ENCODE measurements at regions not wholly inside any gene's neighbourhood (a gene's known extent, or its start where the extent isn't known, plus 50 kb on each side); places are given as distances from the start of the nearest gene placed in this dataset.

DNA sequence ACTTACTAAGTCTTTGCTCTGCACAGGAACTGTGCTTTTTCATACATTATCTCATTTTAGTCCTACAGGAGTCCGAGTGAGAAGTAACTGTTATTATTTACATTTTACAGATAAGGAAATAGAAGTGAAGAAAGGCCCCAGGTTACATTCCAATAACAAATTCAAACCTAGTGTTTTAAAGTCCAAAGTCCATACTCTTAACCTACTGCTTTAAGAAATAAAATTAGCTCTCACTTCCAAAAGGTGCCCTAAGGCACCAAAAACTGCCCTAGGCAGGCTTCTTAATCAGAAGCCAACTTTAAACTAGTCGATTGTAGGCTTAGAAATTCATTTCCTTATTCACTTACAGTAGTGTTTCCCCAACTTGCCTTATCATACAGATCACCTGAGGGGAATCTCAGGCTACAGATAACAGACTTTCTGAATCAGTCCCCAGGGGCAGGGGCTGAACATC is 555.9 kb downstream of the DIAPH3 start:
- Mint-ChIP-seq H3K9me3 (no peaks in the 10 kb centered on the region), H3K27ac (no peak overlapping the region), H3K4me3 (no peak overlapping the region), H3K36me3 (no peaks in the 10 kb centered on the region), H3K4me1 (no peaks in the 10 kb centered on the region), H3K27me3 (peaks cover 3% of the 10 kb centered on the region)
- no peak for DNase-seq

DNA sequence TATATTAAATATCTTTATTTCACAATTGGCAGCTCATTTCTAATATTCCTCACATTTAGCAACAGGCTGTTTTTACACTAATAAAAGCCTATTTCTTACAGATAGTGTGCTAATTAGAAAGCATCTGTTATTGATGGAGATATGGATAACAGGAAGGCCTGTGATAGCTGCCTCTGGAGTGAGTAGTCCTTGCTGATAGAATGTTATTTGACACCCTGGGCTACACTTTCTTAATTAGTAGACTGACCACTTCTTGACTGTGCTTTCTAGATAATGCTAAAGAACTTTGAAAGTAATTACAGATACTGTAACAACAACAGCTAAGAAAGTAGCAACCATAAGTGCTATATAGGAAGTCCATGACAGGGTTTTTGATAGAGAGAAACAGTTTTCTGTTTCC is 554.3 kb downstream of the DIAPH3 start:
- no peak for DNase-seq
- Mint-ChIP-seq H3K27ac (no peak overlapping the region), H3K27me3 (peaks cover under 1% of the 10 kb centered on the region), H3K9me3 (no peaks in the 10 kb centered on the region), H3K4me1 (no peaks in the 10 kb centered on the region), H3K4me3 (no peak overlapping the region), H3K36me3 (no peaks in the 10 kb centered on the region)
